NB4 (cell line): ENCODE measurements at regions not wholly inside any gene's neighbourhood (a gene's known extent, or its start where the extent isn't known, plus 50 kb on each side); places are given as distances from the start of the nearest gene placed in this dataset.

ENCODE experiments used
- DNase-seq: peaks from one replicate; pipeline ENCODE4 v3.0.0; 2010; ENCODE audit warnings: low read depth
- H3K4me3 ChIP-seq: one replicate; pipeline ENCODE4 v1.5.1; 2011; ENCODE audit warnings: mild to moderate bottlenecking, low read depth, low read length, moderate library complexity
- MAX ChIP-seq: IDR thresholded peaks from 2 replicates; pipeline ENCODE4 v1.6.1; 2011; ENCODE audit warnings: low read depth, low read length
- MYC ChIP-seq: IDR thresholded peaks from 2 replicates; pipeline ENCODE4 v1.6.1; 2011; ENCODE audit warnings: low read depth, low read length
- POLR2A ChIP-seq: IDR thresholded peaks from 2 replicates; pipeline ENCODE4 v1.6.1; 2011; ENCODE audit warnings: mild to moderate bottlenecking; ENCODE audit not compliant: insufficient read length; ENCODE audit errors: extremely low read depth
- TF ChIP-seq, protein P1 (sequence below): IDR thresholded peaks from one replicate; pipeline ENCODE4 v1.5.1; 2012; ENCODE audit warnings: low read depth, low read length

DNA sequence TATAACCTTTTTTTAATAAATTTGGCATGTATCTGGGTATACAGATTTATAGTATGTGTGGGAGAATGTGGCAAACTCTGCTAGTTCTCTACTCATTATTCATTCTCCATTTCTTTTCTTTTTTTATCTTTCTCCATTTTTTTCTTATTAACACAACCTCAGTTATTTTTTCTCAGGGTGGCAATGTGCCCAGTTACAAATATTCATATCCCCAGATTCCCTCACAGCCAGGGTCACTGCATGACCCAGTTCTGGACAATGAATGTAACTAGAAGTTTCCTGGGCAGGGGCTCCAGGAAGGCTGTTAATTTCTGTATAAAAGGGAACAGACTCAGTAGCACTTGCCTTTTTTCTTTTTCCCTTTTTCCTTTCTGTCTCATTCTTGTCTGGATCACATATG lies 95.6 kb downstream of the VCPKMT start:
- DNase-seq: no peak
- no peak overlapping the region for H3K4me3 ChIP-seq
- TF ChIP-seq, protein P1, sequence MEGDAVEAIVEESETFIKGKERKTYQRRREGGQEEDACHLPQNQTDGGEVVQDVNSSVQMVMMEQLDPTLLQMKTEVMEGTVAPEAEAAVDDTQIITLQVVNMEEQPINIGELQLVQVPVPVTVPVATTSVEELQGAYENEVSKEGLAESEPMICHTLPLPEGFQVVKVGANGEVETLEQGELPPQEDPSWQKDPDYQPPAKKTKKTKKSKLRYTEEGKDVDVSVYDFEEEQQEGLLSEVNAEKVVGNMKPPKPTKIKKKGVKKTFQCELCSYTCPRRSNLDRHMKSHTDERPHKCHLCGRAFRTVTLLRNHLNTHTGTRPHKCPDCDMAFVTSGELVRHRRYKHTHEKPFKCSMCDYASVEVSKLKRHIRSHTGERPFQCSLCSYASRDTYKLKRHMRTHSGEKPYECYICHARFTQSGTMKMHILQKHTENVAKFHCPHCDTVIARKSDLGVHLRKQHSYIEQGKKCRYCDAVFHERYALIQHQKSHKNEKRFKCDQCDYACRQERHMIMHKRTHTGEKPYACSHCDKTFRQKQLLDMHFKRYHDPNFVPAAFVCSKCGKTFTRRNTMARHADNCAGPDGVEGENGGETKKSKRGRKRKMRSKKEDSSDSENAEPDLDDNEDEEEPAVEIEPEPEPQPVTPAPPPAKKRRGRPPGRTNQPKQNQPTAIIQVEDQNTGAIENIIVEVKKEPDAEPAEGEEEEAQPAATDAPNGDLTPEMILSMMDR: no peak
- TF ChIP-seq POLR2A (no peak), MYC (no peak), MAX (no peak)

DNA sequence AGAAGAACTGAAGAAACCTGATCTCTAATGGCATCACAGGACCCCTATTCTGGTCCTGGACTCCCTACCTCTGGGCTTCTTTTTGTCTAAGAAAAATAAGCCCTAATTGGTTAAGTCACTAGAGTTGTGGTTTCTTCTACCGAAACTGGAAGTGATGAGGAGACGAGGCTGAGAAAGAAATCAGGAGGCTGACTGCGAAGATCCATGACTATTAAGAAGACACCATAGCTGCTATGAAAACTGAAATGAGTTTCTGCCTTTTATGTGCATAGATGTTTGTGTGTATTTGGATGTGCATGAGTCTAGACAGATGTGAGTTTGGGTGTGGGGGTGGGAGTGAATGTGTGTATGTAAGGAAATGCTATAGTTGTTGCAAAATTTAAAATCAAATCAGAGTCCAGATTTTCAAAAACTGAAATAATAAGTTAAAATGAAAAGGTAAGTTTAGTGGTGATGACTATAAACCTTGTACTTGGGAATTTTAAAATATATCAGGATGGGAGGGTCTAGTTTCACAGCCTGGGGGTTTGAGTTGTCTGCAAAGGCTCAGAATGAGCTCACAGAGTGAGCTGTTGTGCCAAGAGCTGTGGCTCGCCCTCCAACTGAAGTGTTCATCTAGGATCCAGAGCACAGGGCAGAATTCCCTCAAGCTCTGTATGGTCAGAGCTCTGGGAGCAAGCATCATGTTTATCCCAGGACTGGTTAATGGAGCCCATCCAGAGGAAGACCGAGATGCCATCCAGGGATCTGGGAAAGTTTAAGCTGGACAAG lies 94.9 kb downstream of the VCPKMT start:
- TF ChIP-seq MAX: no peak
- H3K4me3 ChIP-seq: no peak overlapping the region
- DNase-seq: no peak

GRCh38 chr14:50022661-50023060 lies 93.7 kb downstream of the VCPKMT start:
- DNase-seq: no peak
- TF ChIP-seq POLR2A (no peak), MYC (no peak), MAX (no peak)
- TF ChIP-seq, protein P1: no peak
- H3K4me3 ChIP-seq: no peak overlapping the region

DNA sequence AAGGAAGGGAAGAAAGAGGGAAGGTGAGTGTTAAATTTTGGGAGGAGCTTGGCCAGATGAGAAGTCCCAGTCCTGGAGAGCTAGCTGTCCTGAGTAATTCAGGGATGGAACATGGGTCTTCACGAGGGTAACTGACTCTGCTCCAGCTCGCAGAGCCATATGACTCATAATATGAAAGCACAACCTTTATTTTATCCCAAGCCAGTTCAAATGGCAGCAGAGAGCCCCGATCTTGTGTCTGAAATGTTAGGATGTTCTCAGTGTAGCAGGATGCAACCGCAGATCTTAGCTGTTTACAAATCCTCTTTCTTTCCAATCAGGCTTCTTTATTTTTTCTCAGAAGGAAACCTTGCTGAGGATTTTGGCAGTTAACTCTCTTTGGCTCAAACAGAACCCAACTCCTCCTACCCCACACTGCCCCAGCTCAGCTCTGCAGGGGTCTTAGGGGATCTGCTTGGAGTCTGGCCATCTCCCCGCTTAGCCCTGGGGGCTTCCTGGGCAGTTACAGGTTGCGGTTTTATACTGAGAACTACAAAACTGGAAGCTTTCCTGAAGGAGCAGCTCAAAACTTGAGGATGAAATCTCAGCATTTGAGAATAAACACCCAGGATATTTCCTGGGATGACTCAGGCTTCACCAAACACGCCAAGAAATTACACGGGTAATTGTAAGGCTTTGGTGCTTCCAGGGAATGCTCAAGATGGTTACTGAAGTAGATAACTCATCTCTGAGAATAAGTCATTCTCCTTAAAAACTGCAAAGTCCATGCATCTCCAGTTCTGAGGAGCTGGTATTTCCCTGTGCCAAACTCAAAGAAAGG lies 92.5 kb downstream of the VCPKMT start:
- DNase-seq: no peak
- H3K4me3 ChIP-seq: no peak overlapping the region
- no peak for TF ChIP-seq POLR2A
- TF ChIP-seq MYC: no peak

DNA sequence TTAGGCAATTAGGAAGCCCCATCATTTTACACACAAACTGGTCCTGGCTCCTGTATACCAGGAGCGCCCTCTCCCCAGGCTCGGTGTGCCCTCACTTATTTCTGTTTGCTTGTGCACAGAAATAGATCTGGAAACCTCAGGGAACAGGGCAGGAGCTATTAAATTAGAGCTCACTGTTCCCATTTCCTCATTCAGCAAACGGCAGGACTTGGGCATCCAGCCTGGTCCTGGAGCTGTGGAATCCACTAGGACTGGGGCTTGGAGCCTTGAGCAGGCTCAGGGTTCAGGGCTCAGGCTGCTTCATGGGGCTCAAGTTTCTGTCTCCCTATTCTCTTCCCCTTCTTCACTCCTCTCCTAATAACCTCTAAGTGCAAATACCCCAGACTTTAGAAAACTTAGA lies 91.3 kb downstream of the VCPKMT start:
- no peak for DNase-seq
- TF ChIP-seq MYC (no peak), MAX (no peak), POLR2A (no peak)
- TF ChIP-seq, protein P1: no peak
- no peak overlapping the region for H3K4me3 ChIP-seq

- no peak overlapping the region for H3K4me3 ChIP-seq
- DNase-seq: no peak
- TF ChIP-seq MYC: no peak
These were observed 90.6 kb downstream of the VCPKMT start for GRCh38 chr14:50025776-50026175.

DNA sequence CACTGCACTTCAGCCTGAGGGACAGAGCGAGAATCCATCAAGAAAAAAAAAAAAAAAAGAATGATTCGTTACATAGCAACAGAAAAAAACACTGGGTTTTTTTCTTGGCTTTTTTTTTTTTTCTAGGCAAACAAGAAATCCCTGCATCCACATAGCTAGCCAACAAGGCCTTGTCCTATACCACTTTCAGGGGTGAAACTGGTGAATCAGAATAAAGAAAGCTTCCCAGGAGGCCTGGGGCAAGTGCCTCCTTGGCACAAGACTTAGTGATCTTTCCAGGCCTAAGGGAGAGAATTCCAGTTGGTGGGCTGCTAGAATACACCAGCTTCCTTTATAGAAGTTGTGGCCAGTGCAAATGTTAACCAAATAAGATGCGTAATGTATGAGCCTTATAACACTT lies 90.0 kb downstream of the VCPKMT start:
- TF ChIP-seq MYC (no peak), POLR2A (no peak), MAX (no peak)
- TF ChIP-seq, protein P1: no peak
- DNase-seq: no peak
- no peak overlapping the region for H3K4me3 ChIP-seq
